GM21619 (cell line): ENCODE measurements at regions not wholly inside any gene's neighbourhood (a gene's known extent, or its start where the extent isn't known, plus 50 kb on each side); places are given as distances from the start of the nearest gene placed in this dataset.

ENCODE experiments used
- ATAC-seq: cut with Tn5 transposase; IDR thresholded peaks from one replicate; pipeline ENCODE4 v1.9.1; 2021; ENCODE audit not compliant: unreplicated experiment

DNA sequence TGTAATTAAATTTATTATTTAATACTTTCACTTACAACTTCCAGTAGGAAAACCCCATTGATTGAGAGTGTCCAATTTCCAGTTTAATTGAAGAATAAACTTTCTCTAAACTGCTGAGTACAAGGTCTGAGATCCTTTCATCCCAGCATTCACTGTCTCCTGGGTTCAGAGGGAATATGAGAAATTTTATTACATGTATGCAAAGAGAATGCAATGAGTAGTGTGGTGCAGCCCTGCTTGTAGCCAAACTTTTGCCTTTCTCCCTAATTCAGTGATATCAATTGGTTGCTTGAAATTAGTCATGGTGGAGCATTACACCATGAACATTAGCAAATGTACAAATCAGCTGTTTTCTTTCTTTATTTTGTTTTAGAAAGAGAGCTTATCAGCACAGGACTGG is 780.6 kb upstream of the MDGA2 start:
- no peak for ATAC-seq

DNA sequence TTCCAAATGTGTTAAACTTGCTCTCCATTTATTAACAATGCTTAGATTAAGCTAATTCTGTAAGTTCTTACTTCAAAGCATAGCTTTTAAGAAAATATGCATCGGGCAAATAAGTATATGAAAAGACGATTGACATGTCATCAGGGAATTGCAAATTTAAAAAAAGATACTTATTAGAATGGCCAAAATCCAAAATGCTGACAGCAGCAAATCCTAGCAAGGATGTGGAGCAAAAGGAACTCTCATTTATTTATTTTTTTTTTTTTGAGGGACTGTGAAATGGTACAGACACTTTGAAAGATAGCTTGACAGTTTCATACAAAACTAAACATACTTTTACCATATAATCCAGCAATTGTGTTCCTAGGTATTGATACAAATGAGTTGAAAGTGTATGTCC is 779.5 kb upstream of the MDGA2 start:
- no peak for ATAC-seq

DNA sequence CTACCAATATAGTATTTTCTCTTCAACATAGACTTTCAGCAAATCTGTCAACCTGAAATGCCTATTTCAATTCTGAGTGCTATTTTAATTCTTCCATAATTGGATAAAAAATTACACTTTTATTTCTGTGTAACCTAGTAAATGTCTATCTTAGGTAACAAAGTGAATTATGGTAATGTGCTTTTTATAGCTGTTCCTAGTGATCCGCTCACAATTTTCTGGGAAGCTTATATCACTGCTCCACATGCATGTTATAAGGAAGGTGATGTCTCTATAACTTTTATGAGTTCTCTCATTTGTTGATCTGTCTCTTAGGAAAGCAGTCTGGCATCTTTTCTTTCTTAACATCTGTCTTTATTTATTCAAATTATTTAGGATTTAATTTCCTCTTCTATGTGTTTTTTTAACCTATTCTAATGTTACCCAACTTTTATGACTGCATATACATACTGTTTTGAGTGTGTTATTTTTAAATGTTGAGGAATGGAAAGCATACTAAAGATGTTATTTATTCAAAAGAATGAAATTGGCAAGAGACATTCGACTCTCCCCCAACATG is 777.1 kb upstream of the MDGA2 start:
- ATAC-seq: no peak

DNA sequence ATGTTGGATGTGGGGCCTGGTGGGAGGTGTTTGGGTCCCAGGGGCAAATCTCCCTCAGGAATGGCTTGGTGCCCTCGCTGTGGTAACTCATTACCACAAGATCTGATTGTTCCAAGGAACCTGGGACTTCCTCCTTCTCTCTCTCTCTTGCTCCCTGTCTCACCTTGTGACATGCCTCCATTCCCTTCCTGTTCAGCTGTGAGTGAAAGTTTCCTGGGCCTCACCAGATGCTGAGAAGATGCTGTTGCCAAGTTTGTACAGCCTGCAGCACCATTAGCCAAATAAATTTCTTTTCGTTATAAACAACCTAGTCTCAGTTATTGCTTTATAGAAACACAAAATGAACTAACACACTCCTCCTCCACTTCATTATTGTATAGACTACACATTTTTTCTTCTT is 759.8 kb upstream of the MDGA2 start:
- no peak for ATAC-seq

DNA sequence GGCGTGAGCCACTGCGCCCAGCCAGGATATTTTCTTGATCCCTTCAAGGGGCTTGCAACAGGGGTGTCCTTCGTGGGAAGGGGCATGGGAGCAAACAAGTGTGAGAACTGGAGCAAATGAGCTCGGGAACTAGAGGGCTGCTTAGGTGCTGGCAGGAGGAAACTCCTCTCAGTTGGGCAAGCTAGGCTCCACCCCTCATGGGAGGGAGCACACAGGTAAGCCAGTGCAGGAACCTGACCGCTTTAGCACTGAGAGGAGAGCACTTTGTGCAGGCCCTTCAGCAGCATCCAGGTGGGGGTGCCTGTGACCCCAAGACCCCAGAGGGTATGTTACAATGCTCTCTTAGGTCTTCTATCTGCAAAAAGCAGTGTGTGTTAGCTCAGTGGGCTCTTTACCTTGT is 755.4 kb upstream of the MDGA2 start:
- no peak for ATAC-seq

DNA sequence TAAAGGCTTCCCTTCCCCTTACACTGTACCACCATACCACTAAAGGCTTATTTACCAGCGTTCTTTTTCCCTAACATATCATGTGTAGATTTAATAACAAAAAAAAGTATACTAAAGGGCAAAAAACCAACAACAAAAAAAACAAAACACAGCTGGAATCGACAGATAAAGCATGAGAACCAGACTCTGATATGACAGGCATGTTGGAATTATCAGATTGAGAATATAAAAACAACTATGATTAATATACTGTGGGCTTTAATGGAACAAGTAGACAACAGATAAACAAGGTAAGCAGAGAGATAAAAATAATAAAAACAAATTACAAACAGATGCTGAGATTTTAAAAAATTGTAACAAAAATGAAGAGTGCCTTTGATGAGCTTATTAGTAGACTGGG is 754.1 kb upstream of the MDGA2 start:
- ATAC-seq: no peak

DNA sequence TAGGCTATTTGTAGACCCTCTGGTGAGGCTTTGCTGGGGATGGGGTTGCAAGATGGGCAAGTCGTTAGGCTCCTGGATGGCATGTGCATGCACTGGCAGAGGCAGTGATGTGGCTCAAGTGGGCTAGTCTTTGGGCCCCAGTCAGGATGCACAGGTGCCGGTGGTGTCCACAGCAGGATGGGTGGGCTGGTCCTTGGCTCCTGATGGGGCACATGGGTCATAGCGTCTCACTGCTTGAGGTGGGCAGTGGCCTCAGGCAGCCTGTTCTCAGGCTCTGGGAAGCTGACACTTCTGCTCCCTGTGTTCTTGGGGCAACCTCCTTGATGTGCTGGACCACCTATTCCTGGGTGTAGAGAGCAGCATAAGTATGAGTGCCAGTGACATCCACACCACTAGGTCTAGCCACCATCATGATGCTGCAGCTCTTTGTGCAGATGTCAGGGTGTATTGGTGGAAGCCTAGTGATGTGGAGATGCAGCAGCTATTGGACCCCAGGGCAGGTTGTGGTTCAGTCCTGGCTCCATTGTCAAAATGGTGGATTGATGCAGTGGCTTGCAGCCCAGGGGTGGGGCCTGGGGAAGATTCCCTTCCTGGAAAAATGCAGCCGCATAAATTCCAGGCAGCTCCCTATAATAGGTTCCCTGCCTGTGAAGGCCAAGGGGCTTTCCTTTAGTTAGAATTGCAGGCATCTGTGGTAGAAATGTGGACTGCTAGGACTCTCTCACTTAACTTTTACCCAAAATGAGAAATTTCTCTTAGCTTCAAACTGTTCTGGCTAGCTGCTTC is 742.5 kb upstream of the MDGA2 start:
- no peak for ATAC-seq

DNA sequence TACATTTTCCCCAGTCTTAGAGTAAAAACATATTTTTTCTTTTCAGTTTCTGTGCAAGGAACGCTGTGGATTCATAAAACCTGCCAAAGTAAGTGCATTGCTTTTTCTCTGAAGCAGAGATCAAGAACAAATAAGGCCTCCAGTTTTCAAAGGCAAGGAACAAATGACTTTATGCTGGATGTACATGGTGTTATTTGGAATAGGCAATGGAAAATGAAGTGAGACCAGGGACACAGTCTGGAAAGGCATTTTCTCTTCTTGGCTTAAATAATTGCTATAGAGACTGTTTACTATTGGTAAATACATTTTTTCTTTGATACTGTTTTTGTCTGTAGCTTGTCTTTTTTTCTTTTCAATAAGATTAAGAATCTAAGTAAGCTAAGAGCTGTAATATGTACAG is 725.9 kb upstream of the MDGA2 start:
- ATAC-seq: no peak

DNA sequence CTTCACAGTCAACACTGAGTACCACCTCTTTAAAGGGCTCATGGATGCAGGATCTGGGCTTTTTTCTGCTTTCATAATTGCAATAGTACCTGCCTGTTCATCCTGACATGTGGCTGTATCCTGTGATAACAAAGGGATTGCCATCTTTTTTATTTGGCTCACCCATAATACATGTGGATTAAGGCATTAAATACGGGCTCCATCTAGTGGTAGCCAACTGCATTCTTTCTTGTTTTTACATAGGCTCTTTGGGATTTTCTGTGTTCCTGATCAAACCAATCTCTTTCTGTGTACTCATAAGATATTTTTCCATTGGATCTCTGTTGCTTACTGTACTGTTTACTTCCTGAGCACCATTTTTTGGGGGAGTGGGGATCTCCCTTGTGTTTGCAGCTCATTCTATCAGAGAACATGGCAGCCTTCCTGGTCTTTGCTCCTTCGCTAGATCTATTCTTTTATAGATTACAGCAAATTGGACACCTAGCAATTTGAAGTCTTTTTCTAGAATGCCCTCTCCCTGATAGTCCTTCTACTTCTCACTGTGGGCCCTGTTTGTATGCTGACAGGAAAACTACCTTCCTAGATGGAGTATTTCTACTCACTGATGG is 723.4 kb upstream of the MDGA2 start:
- no peak for ATAC-seq

DNA sequence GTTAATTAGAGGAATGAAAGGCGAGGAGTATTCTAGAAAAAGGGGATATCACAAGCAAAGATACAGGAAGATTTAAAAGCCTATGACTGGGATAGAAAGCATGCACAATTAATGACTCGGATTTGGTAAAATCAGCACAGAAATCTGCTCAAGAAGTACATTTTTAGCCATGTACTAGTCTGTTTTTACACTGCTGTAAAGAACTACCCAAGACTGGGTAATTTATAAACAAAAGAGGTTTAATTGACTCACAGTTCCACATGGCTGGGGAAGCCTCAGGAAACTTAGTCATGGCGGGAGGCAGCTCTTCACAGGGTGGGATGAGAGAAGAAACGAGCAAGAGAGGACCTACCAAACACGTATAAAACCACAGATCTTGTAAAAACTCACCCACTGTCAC is 716.3 kb upstream of the MDGA2 start:
- no peak for ATAC-seq

DNA sequence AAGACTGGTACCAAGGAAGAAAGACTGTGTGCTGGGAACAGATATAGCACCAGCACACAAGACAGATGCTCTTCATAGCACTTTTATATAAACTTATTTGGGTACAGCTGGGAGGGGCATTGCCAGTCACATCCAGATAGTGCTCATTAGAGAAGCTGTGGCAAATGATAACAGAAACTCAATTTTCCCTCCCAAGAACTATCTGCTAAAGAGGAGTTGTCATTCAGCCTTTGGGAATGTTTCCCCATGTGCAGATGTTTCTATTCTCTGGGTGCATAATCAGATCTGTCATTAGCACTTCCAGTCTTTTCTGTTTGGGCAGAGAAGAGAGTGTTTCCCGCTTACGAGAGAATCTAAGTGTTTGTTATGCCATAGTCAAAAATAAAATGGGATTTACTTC is 714.9 kb upstream of the MDGA2 start:
- no peak for ATAC-seq

DNA sequence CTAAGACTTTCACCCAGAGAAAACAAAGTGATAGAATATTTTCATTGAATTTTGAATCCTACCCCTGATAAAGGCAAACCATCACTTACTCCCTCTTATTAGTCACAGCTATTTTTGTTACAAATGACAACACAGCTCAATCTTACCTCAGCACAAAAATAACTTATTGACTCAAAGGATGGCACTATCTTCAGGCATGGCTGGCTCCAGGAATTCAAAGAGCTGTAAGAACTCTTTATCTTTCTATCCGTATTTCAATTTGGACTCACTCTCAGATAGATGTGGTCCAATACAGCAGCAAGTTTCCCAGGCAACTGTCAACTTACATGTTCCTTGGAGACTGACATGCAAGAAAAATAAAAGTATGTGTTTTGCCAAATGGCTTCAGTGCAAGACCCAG is 709.4 kb upstream of the MDGA2 start:
- ATAC-seq: no peak

DNA sequence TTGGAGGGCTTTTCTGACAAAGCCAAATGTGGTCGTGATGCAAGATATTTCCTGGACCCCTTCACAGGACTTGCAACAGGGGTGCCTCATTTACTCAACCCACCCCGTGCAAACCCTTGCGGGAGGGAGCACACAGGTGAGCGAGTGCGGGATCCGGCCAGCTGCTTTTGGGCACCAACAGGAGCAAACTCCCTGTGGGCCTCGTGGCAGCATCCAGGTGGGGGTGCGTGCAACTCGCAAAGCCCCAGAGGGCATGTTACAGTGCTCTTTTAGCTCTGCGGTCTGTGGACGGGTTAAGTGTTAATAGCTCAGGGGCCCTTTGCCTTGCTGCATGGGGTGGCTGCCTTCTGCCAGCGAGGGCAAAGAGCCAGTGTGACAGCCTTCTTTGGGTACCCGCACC is 707.6 kb upstream of the MDGA2 start:
- ATAC-seq: no peak

DNA sequence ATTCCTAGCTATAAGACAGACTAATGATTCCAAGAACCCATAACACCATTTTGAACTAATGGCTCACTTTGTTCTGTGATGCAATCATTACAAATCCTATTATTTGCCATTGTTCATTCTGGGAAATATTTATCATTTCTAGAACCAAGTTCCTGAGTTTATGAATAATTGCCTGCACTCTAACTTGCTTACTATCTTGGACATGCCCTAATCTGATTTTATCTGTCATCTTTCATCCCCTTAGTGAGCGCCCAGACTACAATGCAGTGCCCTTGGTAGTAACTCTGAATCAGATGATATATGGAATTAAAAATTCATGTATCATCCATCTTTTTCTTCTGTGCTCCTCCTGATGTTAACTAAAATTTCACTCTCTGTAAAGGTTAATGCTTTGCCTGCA is 703.1 kb upstream of the MDGA2 start:
- no peak for ATAC-seq

DNA sequence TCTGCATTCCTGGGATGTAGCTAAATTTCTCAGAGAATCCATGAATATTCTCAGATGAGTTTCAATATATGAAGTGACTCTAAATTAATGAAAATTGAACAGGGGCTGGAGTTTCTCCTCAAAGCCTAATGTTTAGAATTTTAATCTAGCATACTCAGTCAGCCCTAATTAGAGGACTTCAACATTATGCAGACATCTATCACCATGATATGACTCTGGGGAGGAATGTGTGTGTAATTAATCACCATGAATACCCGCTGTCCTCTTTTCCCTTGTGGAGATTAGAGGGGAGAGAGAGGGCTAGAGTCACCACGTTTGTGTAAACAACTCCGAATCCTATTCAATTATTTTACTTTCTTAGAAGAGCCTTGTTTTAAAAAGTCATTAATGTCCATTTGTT is 698.6 kb upstream of the MDGA2 start:
- ATAC-seq: no peak

DNA sequence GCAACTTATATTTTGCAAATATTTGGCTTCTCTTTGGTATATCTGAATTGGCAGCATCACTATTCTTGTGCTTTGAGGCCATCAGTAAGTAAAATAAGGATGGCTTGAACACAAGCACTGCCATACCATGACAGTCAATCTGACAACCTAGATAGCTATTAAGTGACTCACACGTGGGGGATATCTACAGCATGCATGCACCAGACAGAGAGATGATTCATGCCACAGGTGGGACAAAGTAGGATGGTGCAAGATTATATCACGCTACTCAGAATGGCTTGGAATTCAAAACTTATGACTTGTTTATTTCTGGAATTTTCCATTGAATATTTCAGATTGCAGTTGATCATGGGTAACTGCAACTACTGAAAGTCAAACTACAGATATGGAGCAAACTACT is 675.6 kb upstream of the MDGA2 start:
- ATAC-seq: no peak

DNA sequence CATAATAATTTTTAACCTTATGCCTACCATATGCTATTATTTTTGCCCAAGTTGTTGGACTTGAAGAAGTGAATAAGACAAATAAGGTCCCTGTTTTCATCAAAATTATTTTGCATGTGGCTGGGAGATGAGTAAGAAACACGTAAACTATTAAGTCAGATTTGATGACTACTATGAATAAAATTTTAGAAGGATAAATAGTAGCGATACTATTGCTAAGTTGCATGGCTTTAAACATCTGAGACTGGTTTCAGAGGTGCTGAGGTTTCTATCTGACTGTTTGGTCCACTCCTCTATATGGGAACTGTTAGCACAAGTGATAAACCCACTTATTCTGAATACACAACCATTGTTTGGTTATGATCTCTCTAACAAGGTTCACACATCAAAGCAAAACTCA is 674.3 kb upstream of the MDGA2 start:
- no peak for ATAC-seq

DNA sequence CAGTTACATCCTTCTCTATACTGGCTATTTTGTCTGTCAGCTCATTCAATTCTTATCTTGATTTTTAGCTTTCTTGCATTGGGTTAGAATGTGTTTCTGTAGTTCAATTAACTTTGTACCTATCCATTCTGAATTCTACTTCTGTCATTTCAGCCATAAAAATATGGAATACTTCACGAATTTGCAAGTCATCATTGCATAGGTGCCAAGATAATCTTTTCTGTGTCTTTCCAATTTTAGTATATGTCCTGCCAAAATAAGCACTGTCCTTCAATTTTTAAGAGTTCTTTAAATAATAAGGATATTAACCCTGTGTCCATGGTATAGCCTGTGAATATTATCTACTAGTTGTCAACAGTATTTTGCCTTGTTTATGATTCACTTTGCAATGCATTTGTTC is 665.7 kb upstream of the MDGA2 start:
- no peak for ATAC-seq

DNA sequence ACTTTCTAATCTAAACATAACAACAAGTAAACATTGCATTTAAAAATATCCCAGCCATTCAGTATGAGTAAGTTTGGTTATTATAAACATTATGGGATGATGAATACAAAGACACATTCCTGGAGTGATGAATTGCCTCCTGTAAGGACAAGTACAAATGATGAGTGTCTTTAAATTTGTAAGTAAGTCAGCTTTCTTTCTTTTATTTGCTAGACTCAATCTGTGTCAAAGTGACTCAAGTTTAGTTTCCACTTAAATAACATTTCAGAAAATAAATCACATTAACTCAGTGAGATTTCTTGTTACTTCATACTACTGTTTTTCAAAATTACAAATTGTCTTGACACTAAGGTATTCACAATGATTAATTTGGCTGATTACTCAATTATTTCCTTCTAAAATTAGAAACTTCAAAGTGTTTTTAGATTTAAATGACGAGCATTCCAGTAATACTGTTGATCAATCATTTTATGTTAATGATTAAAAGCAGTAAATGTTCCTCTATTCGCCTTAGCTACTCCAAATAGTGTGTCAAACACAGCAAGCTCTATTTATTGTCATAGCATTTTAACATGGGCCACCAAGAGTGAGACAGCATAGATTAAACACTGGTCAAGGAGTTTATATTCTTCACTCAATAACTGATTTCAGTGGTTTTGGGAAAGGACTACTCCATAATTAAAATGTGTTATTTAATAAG is 658.0 kb upstream of the MDGA2 start:
- ATAC-seq: no peak

DNA sequence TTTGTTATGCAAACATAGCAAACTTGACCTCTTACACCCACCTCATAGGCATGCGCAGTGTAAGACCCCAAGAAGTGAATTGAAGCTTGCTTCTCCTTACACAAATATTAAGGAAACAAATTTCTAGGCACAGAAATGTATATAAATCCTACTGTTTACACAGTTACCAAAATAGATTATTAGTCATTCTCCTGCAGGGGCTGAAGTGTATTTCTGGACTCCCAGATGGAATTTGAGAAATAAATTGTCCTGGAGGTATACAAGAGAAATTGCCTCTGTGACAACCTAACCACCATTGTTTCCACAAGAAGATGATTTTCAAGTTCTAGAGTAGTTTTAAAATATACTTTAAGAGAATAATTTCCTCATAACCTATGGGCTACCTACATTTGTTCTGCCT is 656.0 kb upstream of the MDGA2 start:
- no peak for ATAC-seq

DNA sequence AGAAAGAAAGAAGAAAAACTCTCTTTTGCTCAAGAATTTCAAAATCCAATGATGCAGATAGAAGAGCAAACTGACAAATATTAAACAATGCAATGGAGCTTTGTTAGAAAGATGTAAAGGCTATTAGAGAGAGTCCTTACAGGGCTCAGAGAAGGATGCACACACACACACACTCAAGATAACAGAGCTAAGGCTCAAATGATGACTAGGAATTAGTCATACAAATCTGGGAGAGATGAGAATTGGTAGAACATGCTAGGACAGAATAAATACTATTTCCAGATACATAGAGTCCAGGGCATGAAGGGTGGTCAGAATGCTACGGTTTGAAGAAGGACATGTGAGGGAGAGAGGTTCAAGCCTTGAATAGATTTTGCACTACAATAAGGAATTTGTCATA is 650.1 kb upstream of the MDGA2 start:
- no peak for ATAC-seq

DNA sequence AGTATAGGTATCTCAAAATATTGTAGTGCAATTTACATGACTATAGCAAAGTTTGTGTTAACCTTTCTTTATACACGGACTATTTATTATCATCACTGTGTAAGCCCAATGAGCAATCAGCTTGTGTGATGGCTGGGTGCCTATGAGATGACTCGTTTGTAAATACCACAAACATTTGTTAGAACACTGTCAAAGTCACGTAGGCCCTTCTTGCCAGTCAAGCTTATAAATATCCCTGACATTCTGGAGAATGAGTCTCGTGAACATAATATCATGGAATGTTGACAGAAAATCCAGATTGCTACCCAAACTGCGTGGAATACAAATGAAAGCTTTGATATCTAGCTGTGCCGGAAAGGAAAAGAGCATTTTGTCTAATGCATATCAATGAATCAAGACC is 648.3 kb upstream of the MDGA2 start:
- no peak for ATAC-seq
